GM19372 (cell line): ENCODE measurements at regions not wholly inside any gene's neighbourhood (a gene's known extent, or its start where the extent isn't known, plus 50 kb on each side); places are given as distances from the start of the nearest gene placed in this dataset.
"Not testable (repeated sequence)": the region's sequence is repeated elsewhere in the genome, so short reads cannot be mapped to it uniquely, and the experiment has no call there.

ENCODE experiments used
- ATAC-seq: cut with Tn5 transposase; IDR thresholded peaks from one replicate; pipeline ENCODE4 v1.9.1; 2021; ENCODE audit warnings: mild to moderate bottlenecking, low read depth, moderate library complexity; ENCODE audit not compliant: unreplicated experiment

- peak; percentile 62 for ATAC-seq
These were observed 104.6 kb downstream of the OR2B2 start for GRCh38 chr6:27807441-27808241.

GRCh38 chr6:27806981-27807440 lies 105.2 kb downstream of the OR2B2 start:
- ATAC-seq = no peak

GRCh38 chr6:27805347-27805746 lies 106.8 kb downstream of the OR2B2 start:
- ATAC-seq = no peak

DNA sequence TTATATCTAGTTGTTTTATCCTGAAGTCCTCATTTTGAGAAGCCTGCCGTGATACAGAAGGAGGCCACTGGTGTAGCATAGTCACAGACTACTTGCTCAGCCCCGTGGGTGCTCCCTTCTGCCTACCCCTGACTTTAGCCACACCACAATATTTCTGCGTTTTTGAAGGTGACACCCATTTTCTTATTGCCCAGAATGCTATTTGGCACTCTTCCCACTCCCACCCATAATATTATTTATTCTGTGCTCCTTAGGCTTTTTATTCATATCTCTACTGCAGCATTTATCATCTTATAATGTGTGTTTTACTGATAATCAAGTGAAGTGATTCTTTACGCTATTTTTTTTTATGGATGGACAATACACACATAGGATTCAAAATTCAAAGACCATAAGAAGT lies 107.3 kb downstream of the OR2B2 start:
- no peak for ATAC-seq

- ATAC-seq = no peak
These were observed 111.3 kb downstream of the OR2B2 start for GRCh38 chr6:27800731-27801373.

- ATAC-seq = no peak
These were observed 114.2 kb downstream of the OR2B2 start for GRCh38 chr6:27797960-27798359.

- ATAC-seq = not testable (repeated sequence)
These were observed 115.3 kb downstream of the OR2B2 start for GRCh38 chr6:27796736-27797481.

- peak; percentile 38 for ATAC-seq
These were observed 116.3 kb downstream of the OR2B2 start for GRCh38 chr6:27795697-27796494.

DNA sequence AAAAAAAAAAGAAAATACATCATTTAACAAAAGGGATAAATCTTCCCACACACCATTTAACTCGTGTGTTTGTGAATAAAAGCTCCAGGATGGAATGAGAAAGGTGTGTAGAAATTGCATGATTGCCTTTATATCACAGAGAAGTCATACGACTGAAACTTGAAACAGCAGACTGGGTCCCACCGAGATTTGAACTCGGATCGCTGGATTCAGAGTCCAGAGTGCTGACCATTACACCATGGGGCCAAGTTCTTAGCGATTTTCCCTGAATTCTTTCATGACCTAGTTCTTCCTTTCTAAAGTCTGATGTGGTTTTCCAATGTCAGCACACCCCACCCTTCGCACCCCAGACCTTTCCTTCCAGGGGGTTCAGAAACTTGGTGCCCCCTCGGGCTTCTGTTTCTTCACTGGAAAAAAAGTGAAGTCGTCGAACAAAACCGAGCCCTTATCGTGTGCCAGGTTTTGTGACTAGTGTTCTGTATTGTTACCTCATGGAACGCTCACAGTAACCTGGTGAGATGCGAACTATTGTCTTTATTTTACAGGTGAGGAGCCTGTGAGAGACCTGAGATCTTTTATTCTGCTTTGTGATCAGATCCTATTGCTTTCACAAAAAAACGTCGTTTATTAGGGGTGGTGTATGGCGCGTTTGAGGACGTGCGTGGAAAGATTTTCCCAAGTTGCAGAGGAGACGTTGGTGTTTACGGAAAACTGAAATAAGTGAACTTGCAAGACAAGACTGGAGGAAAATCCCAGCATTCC lies 120.8 kb downstream of the OR2B2 start:
- ATAC-seq = no peak

- ATAC-seq = not testable (repeated sequence)
These were observed 123.8 kb downstream of the OR2B2 start for GRCh38 chr6:27788376-27788775.

- no peak for ATAC-seq
These were observed 126.1 kb downstream of the OR2B2 start for GRCh38 chr6:27786048-27786447.

DNA sequence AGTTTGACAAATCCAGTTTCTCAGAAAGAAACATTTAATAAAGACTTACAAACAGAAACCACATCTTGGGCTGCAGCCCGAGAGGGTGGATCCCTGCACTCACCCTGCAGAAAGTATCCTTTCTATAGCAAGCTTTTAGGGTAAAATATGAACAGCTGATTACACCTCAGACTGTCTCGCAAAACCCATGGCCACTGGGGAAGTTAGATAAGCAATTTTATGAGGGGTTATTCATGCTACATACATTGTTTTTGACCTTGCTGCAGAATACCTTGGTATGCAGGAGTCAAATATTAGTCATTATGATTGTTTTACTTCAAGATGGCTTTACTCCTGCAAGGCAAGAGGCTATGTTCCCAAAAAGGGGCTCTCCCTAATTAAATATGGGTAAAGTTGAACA lies 126.9 kb downstream of the OR2B2 start:
- no peak for ATAC-seq

DNA sequence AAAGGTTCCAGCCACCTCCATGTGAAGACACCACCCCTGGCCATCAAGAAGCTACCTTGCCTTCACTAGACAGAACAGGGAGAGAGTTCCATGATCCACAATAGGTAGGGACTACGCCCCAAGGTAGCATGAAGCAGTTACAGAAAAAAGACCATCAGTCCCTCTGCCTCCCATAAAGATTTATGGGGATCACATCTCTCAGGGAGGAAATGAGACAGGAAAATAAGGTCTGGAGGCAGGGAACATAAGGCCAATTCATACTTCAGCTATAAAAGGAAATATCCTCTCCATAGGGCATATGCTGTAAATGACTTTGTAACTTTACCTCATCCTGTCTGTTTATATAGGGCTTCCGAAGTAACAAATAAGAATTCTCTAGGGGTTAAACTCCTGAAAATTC lies 129.4 kb downstream of the OR2B2 start:
- ATAC-seq = no peak

GRCh38 chr6:27778625-27779417 lies 133.4 kb downstream of the OR2B2 start:
- no peak for ATAC-seq

DNA sequence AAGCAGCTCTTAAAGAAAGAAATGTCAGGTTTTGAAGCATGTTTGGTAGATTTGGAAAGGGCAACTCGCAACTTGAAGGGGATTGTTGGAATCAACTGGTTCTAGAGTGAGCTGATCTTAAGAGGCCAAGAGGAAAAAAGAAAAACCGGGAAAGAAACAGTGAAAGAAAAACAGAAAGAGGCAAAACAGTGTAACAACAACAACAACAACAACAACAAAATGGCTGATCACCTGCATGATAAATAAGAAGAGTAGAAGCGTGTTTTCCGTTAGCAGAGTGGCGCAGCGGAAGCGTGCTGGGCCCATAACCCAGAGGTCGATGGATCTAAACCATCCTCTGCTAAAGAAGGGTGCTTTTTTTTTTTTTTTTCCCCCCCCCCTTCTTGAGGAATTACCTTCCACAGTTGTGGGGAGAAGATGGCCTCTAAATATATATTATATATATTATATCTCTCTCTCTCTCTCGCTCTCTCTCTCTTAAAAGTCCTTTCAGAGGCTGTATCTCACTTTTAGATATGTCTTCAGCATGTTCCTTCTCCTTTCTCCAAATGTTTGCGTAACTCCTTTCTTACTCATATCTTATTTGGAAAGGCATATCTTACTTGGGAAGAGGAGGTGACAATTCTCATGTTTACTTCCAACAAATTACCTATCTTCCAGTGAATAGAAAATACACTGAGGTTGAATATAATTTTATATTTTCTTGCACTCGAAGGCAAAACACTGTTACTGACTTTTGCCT lies 134.4 kb downstream of the OR2B2 start:
- ATAC-seq = no peak

GRCh38 chr6:27777126-27777525 lies 135.1 kb downstream of the OR2B2 start:
- ATAC-seq = no peak

DNA sequence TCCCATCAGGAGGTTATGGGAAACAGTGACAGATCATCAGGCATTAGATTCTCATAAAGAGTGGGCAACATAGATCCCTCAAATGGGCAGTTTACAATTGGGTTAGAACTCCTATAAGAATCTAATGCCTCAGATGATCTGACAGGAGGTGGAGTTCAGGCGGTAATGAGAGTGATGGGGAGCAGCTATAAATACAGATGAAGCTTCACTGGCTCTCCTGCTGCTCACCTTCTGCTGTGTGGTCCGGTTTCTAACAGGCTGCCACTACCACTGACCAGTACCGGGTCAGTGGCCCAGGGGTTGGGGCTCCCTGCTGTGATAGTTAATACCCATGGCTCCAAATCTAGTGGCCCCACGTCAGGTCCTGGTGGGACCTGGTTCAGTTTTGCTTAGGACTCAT lies 135.7 kb downstream of the OR2B2 start:
- ATAC-seq = no peak

GRCh38 chr6:27775796-27776184 lies 136.4 kb downstream of the OR2B2 start:
- ATAC-seq = no peak
